HCT116 (cell line): ENCODE measurements at regions not wholly inside any gene's neighbourhood (a gene's known extent, or its start where the extent isn't known, plus 50 kb on each side); places are given as distances from the start of the nearest gene placed in this dataset.

Experiments used
- ATF3 ChIP-seq: IDR thresholded peaks from 2 replicates; pipeline ENCODE4 v1.6.1; 2012
- CEBPB ChIP-seq: IDR thresholded peaks from 2 replicates; pipeline ENCODE4 v1.6.1; 2012; ENCODE audit warnings: low read depth
- CTCF ChIP-seq, 3 experiments: fragments of 200-600 bp in 1 of 3; sonication (generic) in 1 of 3; IDR thresholded peaks in 2 of 3; conservative IDR thresholded peaks in 1 of 3; 2 replicates each; pipeline ENCODE4 v1.5.1; 2012 to 2017; ENCODE audit warnings: low read depth in 2 of 3, low read length in 2 of 3, antibody characterized with exemption in 1 of 3, borderline replicate concordance in 1 of 3, control low read depth in 1 of 3, mild to moderate bottlenecking in 1 of 3, mixed read lengths in 1 of 3, mixed run types in 1 of 3, moderate library complexity in 1 of 3; ENCODE audit not compliant: insufficient read depth in 1 of 3
- EZH2 ChIP-seq: fragments of 200-600 bp; sonication (generic); IDR thresholded peaks from 2 replicates; pipeline ENCODE4 v1.6.1; 2017; ENCODE audit warnings: antibody characterized with exemption, mixed run types
- EZH2phosphoT487 ChIP-seq: fragments of 200-600 bp; IDR thresholded peaks from 2 replicates; pipeline ENCODE4 v1.6.1; 2018; ENCODE audit warnings: antibody characterized with exemption, borderline replicate concordance
- POLR2A ChIP-seq: IDR thresholded peaks from 2 replicates; pipeline ENCODE4 v1.7.0; 2011; ENCODE audit warnings: borderline replicate concordance; ENCODE audit not compliant: insufficient read depth, insufficient read length; ENCODE audit errors: extremely low read depth
- REST ChIP-seq: IDR thresholded peaks from 2 replicates; pipeline ENCODE4 v1.6.1; 2012; ENCODE audit warnings: low read depth
- SP1 ChIP-seq: IDR thresholded peaks from 2 replicates; pipeline ENCODE4 v1.6.1; 2012; ENCODE audit warnings: low read depth
- YY1 ChIP-seq: IDR thresholded peaks from 2 replicates; pipeline ENCODE4 v1.6.1; 2011; ENCODE audit warnings: low read length, low read depth, moderate library complexity, mild to moderate bottlenecking; ENCODE audit not compliant: insufficient replicate concordance; ENCODE audit errors: extremely low read depth
- ZNF274 ChIP-seq: fragments of 200-500 bp; sonication (Bioruptor generic); IDR thresholded peaks from 2 replicates; pipeline ENCODE4 v1.6.1; 2014; ENCODE audit warnings: mild to moderate bottlenecking, low read depth, low read length, inconsistent platforms

GRCh38 chr4:43835869-43836268, 612.7 kb downstream of the KCTD8 start:
- TF ChIP-seq EZH2 (no peak), CEBPB (no peak), POLR2A (no peak), CTCF (IDR thresholded peaks at IDR 0.05 in 2 of 3, conservative IDR thresholded peaks at IDR 0.05 in 1 of 3; ENCODE audit: borderline replicate concordance in 1 of 3, insufficient read depth in 1 of 3, low read depth in 2 of 3, low read length in 2 of 3) (no peak), REST (no peak), EZH2phosphoT487 (no peak), ATF3 (no peak), YY1 (no peak), SP1 (no peak), ZNF274 (no peak)
